Eye (tissue), 1 donor: ENCODE measurements at regions not wholly inside any gene's neighbourhood (a gene's known extent, or its start where the extent isn't known, plus 50 kb on each side); places are given as distances from the start of the nearest gene placed in this dataset.
A peak's percentile ranks its signal among the peaks of the same experiment; 100 is the strongest.

Experiments used
- DNase-seq: peaks from one replicate; pipeline ENCODE4 v3.0.0-alpha.2; 2015

DNA sequence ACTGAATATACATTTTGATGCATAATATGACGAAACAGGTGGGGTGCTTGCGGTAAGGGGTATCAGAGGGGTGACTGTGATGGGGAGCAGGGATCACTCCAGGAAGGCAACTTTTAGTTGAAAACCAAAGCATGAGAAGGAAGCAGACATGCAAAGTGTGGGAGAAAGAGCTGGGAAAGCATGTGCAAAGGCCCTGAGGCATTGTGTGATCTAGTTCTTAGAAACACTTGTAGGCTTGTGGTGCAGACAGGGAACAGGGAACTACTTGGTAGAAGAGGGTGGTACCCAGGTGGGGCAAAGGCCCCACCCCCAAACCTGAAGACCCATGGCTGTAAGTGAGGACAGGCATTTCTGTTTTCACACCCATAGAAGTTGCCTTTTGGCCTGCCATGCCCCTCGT, 459.9 kb upstream of the EEF2KMT start:
- no peak for DNase-seq

DNA sequence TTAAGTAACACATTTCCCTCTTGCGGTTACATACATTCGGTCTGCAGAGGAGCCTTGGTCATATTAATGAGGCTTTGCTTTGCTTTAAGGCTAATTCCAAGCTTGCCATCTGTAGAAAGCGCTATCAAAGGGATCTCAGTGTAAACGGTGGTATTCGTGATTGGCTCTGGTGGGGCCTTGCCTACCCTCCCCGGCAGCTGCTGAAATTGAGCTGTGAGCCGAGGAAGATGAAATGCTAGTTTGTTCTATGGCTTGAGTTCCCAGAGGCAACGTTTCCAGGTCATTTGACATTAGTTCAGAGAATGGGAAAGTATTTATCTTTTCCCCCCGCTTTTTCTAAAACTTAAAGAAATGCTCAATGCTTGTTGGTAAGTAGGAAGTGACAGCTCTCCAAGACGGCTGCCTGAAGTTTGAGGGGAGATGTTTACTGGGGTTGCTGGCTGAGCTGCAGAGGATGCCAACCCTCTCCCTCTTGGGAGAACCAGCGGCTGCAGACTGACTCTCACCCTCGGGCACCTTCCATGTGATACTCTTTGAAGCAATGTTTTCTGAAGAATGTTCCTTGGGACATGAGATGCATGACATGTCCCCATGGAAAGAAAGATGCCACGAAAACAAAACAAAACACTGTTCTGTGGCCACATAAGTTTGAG, 458.7 kb upstream of the EEF2KMT start:
- DNase-seq = no peak

DNA sequence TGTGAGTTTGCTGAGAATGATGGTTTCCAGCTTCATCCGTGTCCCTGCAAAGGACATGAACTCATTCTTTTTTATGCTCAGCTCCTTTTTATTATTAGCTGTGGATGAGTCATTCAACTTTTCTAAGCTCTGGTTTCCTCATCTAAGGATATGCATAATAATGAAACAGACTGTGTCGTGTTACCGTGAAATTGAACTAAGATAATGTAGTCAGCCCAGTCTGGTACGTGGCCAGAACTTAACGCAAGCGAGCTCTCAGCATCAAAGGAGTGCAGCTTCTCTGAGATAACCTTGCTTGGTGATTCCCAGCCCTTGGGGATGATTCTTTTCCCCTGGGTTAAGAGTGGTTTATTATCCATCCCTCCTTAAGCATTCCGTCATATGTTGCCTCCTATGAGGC, 454.3 kb upstream of the EEF2KMT start:
- DNase-seq = no peak

DNA sequence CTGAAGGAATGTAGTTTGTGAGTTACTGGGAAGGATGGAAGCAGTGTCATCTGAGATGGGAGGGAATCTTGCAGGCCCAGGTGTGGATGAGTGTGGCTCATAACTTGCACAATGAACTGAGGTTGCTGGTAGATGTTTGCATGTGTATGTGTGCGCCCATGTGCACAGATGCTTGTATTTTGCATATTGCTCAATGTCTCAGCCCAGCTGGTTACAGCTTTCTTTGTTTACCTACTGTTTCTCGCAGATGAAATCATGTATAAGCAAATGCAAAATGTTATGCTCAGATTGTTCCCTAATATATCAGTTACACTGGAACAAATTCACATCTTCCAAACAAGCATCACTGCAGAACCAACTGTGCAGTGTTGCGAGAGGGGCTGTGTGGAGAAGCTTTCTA, 452.2 kb upstream of the EEF2KMT start:
- peak; percentile 38 for DNase-seq

DNA sequence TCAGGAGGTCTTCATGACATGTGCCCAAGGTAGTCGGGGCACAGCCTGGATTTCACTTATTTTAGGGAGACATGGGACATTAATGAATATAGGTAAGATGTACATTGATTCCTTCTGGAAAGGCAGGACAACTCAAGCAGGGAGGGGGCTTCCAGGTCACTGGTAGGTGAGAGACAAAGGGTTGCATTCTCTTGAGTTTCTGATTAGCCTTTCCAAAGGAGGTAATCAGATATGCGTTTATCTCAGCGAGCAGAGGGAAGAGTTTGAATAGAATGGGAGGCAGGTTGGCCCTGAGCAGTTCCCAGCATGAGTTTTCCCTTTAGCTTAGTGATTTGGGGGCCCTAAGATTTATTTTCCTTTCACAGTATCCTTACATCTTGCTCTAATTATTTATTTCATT, 443.8 kb upstream of the EEF2KMT start:
- DNase-seq = no peak

DNA sequence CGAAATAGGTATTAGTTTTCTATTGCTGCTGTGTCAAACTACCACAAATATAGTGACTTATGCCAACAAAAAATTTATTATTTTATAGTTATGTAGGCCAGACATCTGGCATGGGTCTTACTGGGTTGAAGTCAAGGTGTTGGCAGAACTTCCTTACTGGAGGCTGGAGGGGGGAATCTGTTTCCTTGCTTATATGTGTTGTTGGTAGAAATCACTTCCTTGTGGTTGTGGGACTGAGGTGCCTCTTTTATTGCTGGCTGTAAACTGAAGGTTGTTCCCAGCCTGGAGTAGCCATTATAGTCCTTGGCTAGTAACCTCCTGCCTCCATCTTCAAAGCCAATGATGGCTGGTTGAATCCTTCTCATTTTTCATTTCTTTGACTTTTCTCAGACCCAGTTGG, 439.8 kb upstream of the EEF2KMT start:
- no peak for DNase-seq

DNA sequence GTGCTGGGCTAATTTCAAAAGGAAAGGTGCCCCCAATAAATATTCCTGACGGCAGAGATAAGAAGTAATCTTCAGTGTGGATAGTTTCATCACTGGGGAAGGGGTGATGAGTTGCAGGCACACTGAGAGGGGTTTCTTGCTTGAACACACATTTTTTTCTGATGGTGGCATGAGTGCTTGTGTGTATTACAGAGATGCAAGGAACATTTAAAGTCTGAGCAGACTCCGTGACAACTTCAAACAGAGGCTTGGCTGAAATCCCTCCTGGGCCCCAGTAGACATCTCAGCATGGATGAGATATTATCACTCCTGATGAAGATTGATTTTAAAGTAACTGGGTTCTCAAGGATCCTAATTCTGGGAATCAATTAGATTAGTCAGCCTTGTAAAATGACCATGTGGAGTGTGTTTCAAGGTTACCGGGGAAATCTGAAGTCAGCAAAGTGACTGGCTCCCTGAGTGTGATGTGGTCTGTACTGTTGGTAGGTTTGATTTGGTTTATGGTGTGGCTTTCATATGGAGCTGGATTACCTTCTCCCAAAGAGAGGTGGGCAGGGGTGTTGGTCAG, 435.8 kb upstream of the EEF2KMT start:
- no peak for DNase-seq

DNA sequence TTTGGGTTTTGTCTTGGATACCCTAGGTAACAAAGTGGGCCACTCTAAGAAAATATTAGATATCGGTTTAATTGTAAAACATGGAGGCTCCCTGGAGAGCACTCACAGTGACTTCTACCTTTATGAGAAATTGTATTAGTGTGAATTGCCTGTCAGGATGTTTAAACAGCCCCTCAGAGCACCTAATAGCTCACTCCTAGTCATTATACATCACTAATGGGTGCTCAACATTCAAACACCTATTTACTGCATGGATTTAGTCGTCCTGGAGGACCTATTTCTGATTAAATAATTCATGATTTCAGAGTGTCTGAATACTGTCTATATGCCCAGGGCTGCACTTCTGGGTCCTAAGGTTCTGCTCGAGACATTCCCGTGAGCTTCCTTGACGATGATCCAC, 430.2 kb upstream of the EEF2KMT start:
- DNase-seq = no peak

DNA sequence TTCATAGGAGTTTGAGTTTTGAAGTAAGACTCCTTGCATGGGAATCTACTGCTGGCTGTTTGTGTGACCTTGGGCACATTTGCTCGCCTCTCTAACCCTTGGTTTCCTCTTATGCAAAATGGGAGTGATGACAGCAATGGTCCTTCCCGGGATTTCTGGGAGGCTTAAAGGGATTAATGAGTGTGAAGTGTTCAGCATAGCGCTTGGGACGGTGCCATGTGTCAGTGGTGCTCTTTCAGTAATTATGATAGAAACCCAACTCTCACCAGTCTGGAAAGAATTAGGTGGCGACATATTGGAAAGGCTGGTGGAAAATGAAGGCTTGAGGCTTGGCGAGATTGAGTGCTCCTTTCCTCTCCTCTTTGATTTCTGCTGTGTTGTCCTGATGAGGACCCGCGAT, 429.2 kb upstream of the EEF2KMT start:
- no peak for DNase-seq

DNA sequence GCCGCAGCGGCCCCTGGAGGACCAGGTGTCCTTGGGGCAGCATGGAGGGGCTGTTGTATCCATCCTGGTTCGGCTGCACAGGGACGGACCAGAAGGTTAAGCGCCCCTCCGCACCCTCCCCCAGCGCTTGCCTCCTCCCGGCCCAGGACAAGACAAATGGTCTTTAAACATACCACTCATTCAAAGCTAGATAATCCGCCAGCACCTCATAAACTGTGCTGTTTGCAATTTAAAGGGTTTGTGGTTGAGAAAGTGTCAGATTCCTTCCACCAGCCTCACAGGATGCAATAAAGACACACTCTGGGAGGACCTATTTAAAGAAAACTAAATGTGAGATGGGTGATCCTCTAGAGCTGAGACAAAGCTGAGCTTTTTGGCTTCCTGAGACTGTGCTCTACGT, 426.2 kb upstream of the EEF2KMT start:
- DNase-seq = no peak

DNA sequence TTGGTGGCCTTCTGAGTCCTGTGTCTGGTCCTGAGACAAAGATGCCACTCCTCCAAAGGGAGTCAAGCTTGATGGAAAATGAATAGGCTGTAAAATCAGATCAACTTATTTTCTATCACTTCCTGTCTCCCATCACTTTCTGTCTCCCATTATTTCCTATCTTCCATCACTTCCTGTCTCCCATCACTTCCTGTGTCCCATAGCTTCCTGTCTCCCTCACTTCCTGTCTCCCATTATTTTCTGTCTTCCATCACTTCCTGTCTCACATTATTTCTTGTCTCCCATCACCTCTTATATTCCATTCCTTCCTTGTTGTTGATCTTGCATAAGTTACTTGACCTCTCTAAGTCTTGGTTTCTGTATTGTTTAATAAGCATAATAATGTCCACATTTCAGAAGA, 418.5 kb upstream of the EEF2KMT start:
- no peak for DNase-seq

DNA sequence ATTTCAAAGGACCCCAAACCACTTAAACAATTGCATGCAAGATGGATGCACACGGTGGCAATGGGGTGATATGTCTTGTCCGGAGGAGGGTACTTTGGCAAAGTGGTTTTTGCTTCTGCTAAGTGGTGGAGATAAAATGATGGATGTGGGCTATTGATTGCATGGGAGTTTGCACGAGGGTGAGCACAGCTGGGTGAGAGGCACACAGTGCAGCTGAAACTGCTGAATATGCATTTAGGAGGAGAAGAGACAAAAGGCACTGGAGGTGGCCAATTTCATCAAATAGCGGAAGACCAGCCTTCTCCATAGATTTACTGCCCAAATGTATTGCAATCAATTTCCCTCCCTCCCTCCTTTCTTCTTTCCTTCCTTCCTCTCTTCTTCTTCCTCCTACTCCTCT, 414.4 kb upstream of the EEF2KMT start:
- DNase-seq = no peak

DNA sequence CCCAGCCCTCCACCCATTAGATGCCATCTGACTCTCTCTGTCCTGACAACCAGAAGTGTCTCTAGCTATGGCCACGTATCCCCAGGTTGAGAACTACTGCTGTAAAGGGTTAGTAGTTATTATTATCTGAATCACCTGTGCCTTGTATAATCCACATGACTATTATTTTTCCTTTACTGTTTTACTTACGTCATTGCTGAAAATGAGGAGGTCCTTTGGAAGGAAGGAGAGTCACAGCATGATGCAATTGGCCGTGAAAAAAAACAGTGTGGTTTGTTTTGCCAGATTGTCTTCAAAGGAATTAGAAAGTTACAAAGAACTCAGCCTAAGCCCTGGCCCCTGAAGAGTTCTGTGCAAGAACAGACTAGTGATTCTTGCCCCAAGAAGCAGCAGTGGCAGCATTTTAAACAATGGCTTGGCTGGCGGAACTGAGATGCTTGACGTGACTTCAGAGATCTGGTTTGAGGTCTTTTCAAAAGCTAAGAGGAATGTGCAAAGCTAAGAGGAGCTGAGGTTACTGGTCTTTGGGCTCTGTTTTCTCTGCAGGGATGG, 413.3 kb upstream of the EEF2KMT start:
- no peak for DNase-seq

DNA sequence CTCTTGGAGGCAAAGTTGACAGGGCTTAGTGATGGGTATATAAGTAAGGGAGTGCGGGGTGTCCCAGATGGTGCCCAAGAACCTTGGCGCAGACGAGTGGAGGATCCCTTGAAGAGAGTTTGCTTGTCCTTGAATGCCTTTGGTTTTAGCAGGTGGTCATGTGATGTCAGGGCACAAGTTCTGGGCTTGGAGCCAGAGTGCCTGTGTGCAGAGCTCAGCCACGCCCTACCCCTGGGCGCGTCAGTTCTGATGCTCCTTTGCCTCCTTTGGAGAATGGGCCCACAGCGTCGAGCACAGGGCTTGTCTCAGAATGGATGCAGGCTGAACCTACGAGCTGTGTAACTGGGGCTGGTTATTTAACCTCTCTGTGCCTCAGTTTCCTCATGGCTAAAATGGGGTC, 412.2 kb upstream of the EEF2KMT start:
- no peak for DNase-seq

DNA sequence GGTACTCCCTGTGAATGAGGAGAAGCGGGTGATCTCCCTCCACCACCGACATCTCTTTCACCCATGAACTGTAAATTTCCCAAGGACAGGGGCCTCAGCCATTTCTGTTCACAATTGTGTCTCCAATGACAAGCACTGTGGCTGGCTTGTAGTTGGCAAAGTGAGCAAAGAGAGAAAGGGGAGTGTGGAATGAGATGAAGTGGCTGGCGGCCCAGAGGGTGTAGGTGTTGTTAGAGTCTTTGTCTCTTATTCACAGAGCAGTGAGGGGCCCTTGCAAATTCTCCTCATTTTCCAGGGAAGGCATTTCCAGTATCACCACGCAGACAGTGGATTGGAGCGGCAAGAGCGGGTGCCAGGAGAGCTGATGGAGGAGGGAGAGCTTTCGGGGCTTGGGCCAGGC, 411.7 kb upstream of the EEF2KMT start:
- DNase-seq = no peak

DNA sequence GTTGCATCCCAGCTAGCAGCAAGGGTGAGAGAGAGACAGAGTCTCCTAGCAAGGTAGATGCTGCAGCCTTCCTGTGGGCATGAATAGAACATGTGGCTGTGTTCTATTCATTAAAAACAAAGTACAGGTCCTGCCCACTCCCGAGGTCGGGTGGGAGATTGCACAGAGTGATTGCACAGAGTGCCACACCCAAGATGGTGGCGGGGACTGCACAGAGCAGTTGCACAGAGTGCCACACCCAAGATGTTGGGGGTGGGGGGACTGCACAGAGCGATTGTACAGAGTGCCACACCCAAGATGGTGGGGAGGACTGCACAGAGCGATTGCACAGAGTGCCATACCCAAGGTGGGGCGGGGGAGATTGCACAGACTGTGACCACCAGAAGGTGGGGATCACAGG, 410.8 kb upstream of the EEF2KMT start:
- DNase-seq = no peak

DNA sequence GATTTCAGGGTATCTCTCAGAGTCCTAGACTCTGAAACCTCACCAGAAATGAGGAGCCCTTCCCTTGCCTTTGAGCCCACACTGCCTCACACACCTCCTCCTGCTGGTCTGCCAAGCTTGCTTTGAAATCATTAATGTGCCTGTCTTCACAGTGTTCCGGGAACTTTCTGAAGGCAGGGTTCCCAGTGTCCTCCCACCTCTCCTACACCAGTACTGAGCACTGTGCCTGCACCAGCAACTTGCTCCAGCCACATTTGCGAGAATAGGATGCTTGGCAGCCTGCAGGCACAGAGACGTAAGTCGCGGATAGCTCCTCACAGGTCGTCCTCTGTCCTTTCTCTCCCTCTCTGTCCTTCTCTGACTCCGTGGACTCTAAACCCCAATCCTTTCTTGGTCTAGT, 408.4 kb upstream of the EEF2KMT start:
- no peak for DNase-seq

DNA sequence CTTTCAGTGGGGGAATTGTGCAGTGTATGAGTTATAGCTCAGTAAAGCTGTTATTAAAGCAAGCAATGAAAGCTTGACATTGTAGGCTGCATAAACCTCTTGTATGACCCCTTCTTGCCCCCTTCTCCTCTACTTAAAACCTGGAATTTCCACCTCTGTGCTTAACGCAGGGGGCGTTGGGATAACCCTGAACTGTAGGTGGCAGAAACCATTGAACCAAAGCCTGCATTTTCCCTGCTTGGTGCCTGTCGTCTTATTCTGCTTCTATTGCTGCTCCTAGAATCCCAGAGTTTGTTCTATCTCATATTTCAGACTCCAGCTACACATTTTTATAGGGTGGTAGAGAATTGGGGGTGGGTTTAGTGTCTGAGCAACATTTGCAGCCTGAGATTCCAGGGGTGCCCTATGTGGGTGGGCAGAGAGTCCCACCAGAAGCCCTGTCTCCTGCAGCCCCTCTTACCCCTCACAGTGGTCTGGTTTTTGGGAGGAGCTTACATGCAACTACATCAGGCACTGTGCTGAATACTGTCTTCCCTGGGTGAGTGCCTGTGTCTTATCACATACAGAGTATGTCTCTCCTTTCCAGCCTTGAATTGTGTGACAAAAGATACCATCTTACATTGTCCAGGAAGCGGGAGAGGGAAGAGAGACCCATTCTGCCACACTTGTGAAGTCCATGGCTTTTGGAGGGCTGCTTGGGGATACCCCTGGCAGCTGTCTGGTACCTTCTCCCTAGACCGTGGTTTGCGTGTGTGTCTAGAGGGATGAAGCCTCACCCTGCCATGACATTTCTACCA, 407.7 kb upstream of the EEF2KMT start:
- no peak for DNase-seq

DNA sequence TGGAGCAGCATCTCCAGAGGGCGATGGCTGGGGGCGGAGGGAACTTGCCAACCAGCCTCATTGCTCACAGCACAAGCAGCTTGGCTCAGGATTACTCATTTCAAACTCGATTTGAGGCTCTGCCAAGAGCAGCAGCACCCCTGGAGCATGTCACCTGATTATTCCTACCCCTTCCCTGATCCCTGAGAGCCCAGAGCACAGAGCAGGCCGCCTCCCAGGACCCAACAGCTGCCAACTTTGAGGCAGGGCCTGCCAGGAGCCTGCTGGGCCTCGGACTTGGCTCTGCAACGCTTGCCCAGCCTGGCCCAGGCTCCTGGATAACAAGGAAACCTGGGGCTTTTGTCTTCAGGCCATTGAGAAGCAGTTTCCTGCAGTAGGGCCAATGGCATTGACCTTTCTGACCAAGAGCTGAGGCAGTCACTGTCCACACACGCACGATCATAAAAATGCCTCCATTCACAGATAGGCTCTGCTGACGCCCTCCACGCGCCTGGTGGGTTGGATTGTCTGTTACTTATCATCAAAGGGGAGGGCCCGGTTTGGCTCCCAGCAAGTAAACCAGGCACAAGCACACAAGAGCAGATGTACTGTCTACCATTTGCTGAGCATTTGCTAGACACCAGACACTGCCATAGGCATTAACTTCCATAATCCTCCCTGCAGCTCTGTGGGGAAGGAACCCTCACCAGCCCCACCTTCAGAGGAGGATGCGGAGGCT, 406.6 kb upstream of the EEF2KMT start:
- DNase-seq = no peak

DNA sequence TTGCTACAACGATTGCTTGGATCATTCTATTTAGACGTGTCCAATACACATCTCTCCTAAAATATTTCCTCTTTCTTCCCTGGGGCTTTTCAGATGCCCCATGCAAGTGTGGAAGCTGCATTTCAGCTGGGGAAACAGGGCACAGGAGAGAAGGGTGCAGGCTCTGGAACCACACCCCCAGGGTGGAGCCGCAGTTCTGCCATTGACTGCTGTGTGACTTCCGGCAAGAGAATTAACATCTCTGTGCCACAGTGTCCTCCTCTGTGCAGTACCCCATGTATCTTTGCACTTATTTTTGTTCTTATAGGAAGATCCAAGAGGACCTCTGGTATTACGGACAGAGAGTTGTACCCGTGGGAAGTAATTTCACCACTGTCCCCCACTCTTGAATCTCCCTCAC, 405.3 kb upstream of the EEF2KMT start:
- DNase-seq = no peak

DNA sequence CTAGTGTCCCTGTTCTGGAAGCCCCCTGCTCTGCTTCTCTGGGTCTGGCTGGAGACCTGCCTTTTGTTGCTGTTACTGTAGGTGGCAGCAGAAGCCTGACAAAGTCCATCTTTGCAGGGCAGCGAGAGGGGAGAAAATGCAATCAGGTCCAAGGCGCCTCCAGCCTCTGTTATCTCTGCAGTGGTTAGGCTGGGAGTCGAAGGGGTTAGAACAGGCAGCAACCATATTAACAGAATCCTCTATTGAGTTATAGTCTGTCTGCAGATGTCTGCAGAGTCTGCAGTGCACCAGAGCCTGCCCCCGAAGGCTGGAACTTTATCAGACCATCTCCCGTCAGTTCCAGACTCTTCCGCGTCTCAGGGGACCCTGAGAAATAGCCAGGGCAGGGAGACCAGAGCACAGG, 404.9 kb upstream of the EEF2KMT start:
- DNase-seq = peak; percentile 72

DNA sequence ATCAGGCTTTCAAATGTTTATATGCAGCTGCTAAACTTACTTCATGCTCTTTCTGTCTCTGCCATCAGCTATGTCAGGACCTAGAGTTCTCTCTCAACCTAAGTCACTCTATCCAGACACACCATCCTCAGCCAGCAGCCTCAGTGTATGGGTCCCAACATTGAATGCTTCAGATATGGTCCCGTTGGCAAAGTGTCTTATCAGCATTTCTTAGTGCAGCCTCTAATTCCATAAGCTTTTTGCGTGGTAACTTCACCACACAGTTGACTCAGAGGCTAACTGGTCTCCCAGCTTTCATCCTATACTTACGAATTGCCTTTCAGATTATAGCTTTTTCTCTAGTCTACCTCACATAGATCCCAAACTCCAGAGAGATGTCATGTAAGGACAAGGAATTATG, 402.9 kb upstream of the EEF2KMT start:
- no peak for DNase-seq

DNA sequence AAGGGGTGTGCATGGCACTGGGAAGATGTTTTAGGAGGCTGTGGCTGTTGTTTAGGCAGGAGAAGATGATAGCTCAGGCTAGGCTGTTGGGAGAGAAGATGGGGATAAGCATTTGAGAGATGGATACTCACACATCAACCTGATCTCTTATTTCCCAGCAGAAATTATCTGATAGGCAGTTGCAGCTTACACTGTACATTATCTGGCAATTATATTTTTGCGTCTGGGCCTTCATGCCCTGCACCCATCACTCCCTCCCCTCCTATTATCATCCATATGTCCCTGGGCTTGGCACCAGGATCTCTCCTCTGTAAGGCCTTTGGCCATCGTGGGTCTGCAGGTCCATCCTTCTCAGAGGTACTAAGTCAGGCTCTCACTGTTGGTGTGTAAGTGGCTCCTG, 401.0 kb upstream of the EEF2KMT start:
- no peak for DNase-seq

DNA sequence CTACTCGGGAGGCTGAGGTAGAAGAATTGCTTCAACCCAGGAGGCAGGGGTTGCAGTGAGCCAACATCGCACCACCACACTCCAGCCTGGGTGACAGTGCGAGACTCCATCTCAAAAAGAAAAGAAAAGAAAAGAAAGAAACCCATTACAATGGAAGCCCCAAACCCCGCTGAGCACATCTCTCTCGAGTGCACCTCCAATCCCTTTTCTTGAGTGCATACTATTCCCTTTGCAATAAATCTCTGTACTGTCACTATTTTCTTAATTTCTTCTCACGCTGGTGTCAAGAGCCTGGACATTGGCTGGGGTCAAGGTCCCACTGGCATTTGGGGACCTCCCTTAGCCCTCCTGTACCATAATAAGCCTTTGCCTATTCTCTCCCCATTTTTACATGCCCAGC, 398.4 kb upstream of the EEF2KMT start:
- no peak for DNase-seq
